T-helper 2 cell treated with Interferon-gamma antibody and Interleukin-4, amounts not matched to agents 100 ng/mL and 5 ng/mL, for 36 hours (primary cell): ENCODE measurements at regions not wholly inside any gene's neighbourhood (a gene's known extent, or its start where the extent isn't known, plus 50 kb on each side); places are given as distances from the start of the nearest gene placed in this dataset.

ENCODE experiments used
- intact Hi-C: fragments of 100-400 bp; cut with micrococcal nuclease; formaldehyde crosslinking; loops from one replicate; pipeline ENCODE4 v1.15.1; 2023

GRCh38 chr20:50373674-50374286 lies 136.4 kb upstream of the PTPN1 start:
- intact Hi-C loops: no loop called here

- intact Hi-C loops: no loop called here
These were observed 135.6 kb upstream of the PTPN1 start for GRCh38 chr20:50374541-50375078.

GRCh38 chr20:50376179-50376887 lies 133.8 kb upstream of the PTPN1 start:
- intact Hi-C loops: no loop called here

GRCh38 chr20:50376888-50377459 lies 133.2 kb upstream of the PTPN1 start:
- intact Hi-C loops: no loop called here

GRCh38 chr20:50378170-50379000 lies 131.8 kb upstream of the PTPN1 start:
- intact Hi-C loops: no loop called here

GRCh38 chr20:50379049-50379990 lies 130.9 kb upstream of the PTPN1 start:
- intact Hi-C loops: no loop called here

- intact Hi-C loops: loop anchor here (10.0 kb wide), 1 partner anchor 355 kb away; the partner anchor contains the start of gene PARD6B
These were observed 130.0 kb upstream of the PTPN1 start for GRCh38 chr20:50379991-50380696.

- intact Hi-C loops: loop anchor here (10.0 kb wide), 1 partner anchor 354 kb away; the partner anchor contains the start of gene PARD6B
These were observed 129.5 kb upstream of the PTPN1 start for GRCh38 chr20:50380697-50381040.

- intact Hi-C loops: loop anchor here (10.0 kb wide), 1 partner anchor 354 kb away; the partner anchor contains the start of gene PARD6B
These were observed 129.0 kb upstream of the PTPN1 start for GRCh38 chr20:50381075-50381732.

- intact Hi-C loops: loop anchor here (10.0 kb wide), 1 partner anchor 353 kb away; the partner anchor contains the start of gene PARD6B
These were observed 128.2 kb upstream of the PTPN1 start for GRCh38 chr20:50381771-50382593.

- intact Hi-C loops: loop anchor here (2.0 to 10.0 kb wide), 3 partner anchors 47 to 349 kb away; partner anchors contain the start of genes CEBPB and PARD6B
These were observed 124.2 kb upstream of the PTPN1 start for GRCh38 chr20:50385733-50386640.

- intact Hi-C loops: loop anchor here (2.0 to 10.0 kb wide), 3 partner anchors 48 to 348 kb away; partner anchors contain the start of genes CEBPB and PARD6B
These were observed 123.6 kb upstream of the PTPN1 start for GRCh38 chr20:50386641-50386960.

GRCh38 chr20:50387218-50387995 lies 122.8 kb upstream of the PTPN1 start:
- intact Hi-C loops: loop anchor here (2.0 to 10.0 kb wide), 3 partner anchors 49 to 347 kb away; partner anchors contain the start of genes CEBPB and PARD6B

GRCh38 chr20:50387996-50388332 lies 122.2 kb upstream of the PTPN1 start:
- intact Hi-C loops: loop anchor here (2.0 to 10.0 kb wide), 3 partner anchors 49 to 347 kb away; partner anchors contain the start of genes CEBPB and PARD6B

GRCh38 chr20:50388733-50389437 lies 121.3 kb upstream of the PTPN1 start:
- intact Hi-C loops: loop anchor here (10.0 kb wide), 1 partner anchor 346 kb away; the partner anchor contains the start of gene PARD6B
